ENCODE measurements at regions not wholly inside any gene's neighbourhood (a gene's known extent, or its start where the extent isn't known, plus 50 kb on each side); places are given as distances from the start of the nearest gene placed in this dataset.
"Not testable (repeated sequence)": the region's sequence is repeated elsewhere in the genome, so short reads cannot be mapped to it uniquely, and the experiment has no call there.

- no peak overlapping the region for H3K27ac Mint-ChIP-seq
- H3K36me3 Mint-ChIP-seq: no peaks in the 10 kb centered on the region
- no peak for ATAC-seq
- H3K27me3 Mint-ChIP-seq: no peaks in the 10 kb centered on the region
- H3K4me1 Mint-ChIP-seq: no peaks in the 10 kb centered on the region
- H3K9me3 Mint-ChIP-seq: peaks cover 3% of the 10 kb centered on the region
- H3K4me3 Mint-ChIP-seq: no peak overlapping the region
These were observed 1179.7 kb downstream of the DSC3 start for GRCh38 chr18:29862824-29863223.

GRCh38 chr18:29855637-29856036, 1186.9 kb downstream of the DSC3 start:
- Mint-ChIP-seq H3K4me1 (no peaks in the 10 kb centered on the region), H3K27ac (no peak overlapping the region), H3K36me3 (no peaks in the 10 kb centered on the region), H3K27me3 (no peaks in the 10 kb centered on the region), H3K9me3 (peaks cover 5% of the 10 kb centered on the region), H3K4me3 (no peak overlapping the region)
- no peak for ATAC-seq

- Mint-ChIP-seq H3K36me3 (no peaks in the 10 kb centered on the region), H3K4me1 (no peaks in the 10 kb centered on the region), H3K27ac (no peak overlapping the region), H3K4me3 (no peak overlapping the region), H3K27me3 (no peaks in the 10 kb centered on the region), H3K9me3 (peaks cover 3% of the 10 kb centered on the region)
- no peak for ATAC-seq
These were observed 1189.4 kb downstream of the DSC3 start for GRCh38 chr18:29853126-29853525.

DNA sequence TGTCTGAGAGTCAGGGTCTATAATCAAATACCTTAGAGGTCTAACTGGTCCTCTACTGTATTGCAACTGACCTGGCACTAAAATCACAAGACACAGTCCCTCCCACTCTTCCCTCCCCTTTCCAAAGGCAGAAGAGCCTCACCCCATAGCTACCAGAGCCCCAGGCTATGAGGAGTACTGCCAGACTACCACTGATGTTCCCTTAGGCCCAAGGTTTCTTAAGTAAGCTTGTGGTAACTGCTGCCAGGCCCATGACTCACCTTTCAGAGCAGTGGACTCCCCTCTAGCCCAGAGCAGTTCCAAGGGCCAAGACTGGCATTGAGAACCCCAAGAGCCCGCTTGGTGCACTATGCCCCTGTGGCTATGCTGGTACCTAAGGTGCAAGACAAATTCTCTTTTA, 1193.4 kb downstream of the DSC3 start:
- no peaks in the 10 kb centered on the region for H3K27me3 Mint-ChIP-seq

GRCh38 chr18:29841631-29842030, 1200.9 kb downstream of the DSC3 start:
- H3K4me3 Mint-ChIP-seq: no peak overlapping the region
- no peaks in the 10 kb centered on the region for H3K27me3 Mint-ChIP-seq
- H3K4me1 Mint-ChIP-seq: no peaks in the 10 kb centered on the region
- H3K36me3 Mint-ChIP-seq: no peaks in the 10 kb centered on the region
- H3K27ac Mint-ChIP-seq: no peak overlapping the region
- ATAC-seq: no peak
- H3K9me3 Mint-ChIP-seq: peaks cover 8% of the 10 kb centered on the region

More for the DNA sequence above, 1193.4 kb downstream of the DSC3 start:
- H3K4me3 Mint-ChIP-seq: no peak overlapping the region
- ATAC-seq: peak; percentile 43
- no peaks in the 10 kb centered on the region for H3K9me3 Mint-ChIP-seq
- H3K36me3 Mint-ChIP-seq: no peaks in the 10 kb centered on the region
- no peaks in the 10 kb centered on the region for H3K4me1 Mint-ChIP-seq
- H3K27ac Mint-ChIP-seq: no peak overlapping the region

DNA sequence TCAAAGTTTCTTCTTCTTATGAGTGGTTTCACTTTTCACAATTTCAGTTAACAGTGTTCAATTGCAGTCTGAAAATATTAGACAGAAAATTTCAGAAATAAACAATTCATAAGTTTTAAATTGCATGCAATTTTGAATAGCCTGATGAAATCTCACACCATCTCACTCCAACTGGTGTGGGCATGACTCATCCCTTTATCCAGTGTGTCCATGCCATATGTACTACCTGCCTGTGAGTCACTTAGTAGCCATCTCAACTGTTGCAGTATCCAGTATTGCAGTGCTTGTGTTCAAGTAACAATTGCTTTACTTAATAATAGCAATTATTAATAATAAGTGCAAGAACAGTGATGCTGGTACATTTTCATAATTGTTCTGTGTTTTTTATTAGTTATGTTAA, 1202.5 kb downstream of the DSC3 start:
- no peak for ATAC-seq
- Mint-ChIP-seq H3K9me3 (peaks cover 8% of the 10 kb centered on the region), H3K4me3 (no peak overlapping the region), H3K36me3 (no peaks in the 10 kb centered on the region), H3K4me1 (no peaks in the 10 kb centered on the region), H3K27ac (no peak overlapping the region), H3K27me3 (no peaks in the 10 kb centered on the region)

DNA sequence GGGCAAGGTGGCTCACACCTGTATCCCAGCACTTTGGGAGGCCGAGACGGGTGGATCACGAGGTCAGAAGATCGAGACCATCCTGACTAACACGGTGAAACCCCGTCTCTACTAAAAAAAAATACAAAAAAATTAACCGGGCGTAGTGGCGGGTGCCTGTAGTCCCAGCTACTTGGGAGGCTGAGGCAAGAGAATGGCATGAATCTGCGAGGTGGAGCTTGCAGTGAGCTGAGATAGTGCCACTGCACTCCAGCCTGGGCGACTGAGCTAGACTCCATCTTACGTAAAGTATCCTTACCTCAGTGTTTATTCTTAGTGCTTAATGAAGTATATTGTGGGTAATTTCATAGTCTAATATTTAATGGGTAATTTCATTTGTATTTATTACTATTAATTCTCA, 1203.6 kb downstream of the DSC3 start:
- ATAC-seq, H3K4me3 Mint-ChIP-seq, H3K36me3 Mint-ChIP-seq, H3K27ac Mint-ChIP-seq, H3K4me1 Mint-ChIP-seq, H3K27me3 Mint-ChIP-seq, H3K9me3 Mint-ChIP-seq: not testable (repeated sequence)

- H3K4me3 Mint-ChIP-seq: no peak overlapping the region
- no peak for ATAC-seq
- no peaks in the 10 kb centered on the region for H3K27me3 Mint-ChIP-seq
- no peaks in the 10 kb centered on the region for H3K4me1 Mint-ChIP-seq
- peaks cover 8% of the 10 kb centered on the region for H3K9me3 Mint-ChIP-seq
- H3K27ac Mint-ChIP-seq: no peak overlapping the region
- H3K36me3 Mint-ChIP-seq: no peaks in the 10 kb centered on the region
These were observed 1204.0 kb downstream of the DSC3 start for GRCh38 chr18:29838556-29838955.

DNA sequence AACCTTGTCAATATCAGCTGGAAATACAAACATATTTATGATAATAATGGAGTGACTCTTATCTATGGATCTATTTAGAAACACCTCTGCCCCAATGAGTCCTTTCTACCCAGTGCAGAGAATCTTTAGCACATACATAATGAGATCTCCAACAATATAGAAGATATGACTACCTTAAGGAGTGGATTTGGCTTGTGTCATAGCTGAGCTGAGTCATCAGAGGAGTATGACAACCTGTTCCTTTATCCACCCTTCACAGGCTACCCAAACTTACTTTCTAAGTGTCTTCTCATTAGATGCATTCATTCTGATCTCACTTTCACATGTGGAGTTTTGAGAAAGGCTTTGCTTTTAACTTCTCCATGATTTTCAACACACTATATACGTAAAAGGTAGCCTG, 1218.9 kb downstream of the DSC3 start:
- no peak overlapping the region for H3K27ac Mint-ChIP-seq
- no peak for ATAC-seq
- H3K36me3 Mint-ChIP-seq: no peaks in the 10 kb centered on the region
- no peaks in the 10 kb centered on the region for H3K4me1 Mint-ChIP-seq
- no peak overlapping the region for H3K4me3 Mint-ChIP-seq
- H3K27me3 Mint-ChIP-seq: no peaks in the 10 kb centered on the region
- H3K9me3 Mint-ChIP-seq: peaks cover 9% of the 10 kb centered on the region

DNA sequence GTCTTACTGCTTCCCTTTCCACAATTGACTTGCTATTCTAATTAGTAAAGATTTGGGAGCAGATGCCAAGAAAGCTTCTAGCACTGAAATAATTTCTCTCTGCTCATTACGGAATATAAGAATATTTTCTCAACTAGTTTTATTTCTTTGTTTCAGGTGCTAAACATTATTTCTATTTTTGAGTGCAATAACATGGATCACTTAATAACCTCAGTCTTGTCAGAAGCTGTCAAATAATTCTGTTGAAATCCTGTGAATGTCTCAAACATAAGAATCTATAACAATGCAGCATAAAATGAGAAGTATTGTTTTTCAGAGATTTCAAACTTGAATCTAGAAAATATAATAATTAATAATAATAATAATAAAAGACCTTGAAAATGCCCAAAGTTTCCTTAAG, 1221.0 kb downstream of the DSC3 start:
- H3K27me3 Mint-ChIP-seq: no peaks in the 10 kb centered on the region
- peaks cover 12% of the 10 kb centered on the region for H3K9me3 Mint-ChIP-seq
- no peak overlapping the region for H3K4me3 Mint-ChIP-seq

GRCh38 chr18:29811519-29811918, 1231.0 kb downstream of the DSC3 start:
- H3K27ac Mint-ChIP-seq: no peak overlapping the region
- ATAC-seq: no peak
- no peak overlapping the region for H3K4me3 Mint-ChIP-seq
- H3K36me3 Mint-ChIP-seq: no peaks in the 10 kb centered on the region
- H3K27me3 Mint-ChIP-seq: no peaks in the 10 kb centered on the region
- H3K4me1 Mint-ChIP-seq: no peaks in the 10 kb centered on the region
- peaks cover 7% of the 10 kb centered on the region for H3K9me3 Mint-ChIP-seq

More for the DNA sequence above, 1221.0 kb downstream of the DSC3 start:
- Mint-ChIP-seq H3K36me3 (no peaks in the 10 kb centered on the region), H3K4me1 (no peaks in the 10 kb centered on the region), H3K27ac (no peak overlapping the region)
- no peak for ATAC-seq

DNA sequence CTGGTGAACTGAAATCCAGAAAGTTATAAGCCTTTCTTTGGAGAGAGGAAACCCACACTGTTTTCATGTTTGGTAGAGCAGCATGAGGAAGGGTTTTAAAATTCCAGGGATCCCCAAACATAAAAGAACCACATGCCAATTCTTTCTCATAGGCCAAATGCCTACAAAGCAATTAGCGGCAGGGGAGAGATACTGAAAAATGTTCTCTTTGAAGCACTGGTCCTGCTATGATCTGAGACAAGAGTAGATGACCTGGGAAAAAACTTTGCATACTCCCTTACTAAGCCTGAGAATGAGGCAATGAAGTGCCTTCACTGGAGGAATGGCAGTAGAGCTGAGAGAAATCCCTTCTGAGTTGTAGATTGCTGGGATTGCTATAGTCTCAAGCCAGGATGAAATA, 1261.7 kb downstream of the DSC3 start:
- ATAC-seq: no peak
- Mint-ChIP-seq H3K4me3 (no peak overlapping the region), H3K27ac (no peak overlapping the region), H3K4me1 (no peaks in the 10 kb centered on the region), H3K9me3 (peaks cover 3% of the 10 kb centered on the region), H3K36me3 (no peaks in the 10 kb centered on the region), H3K27me3 (no peaks in the 10 kb centered on the region)

GRCh38 chr18:29779096-29779495, 1263.4 kb downstream of the DSC3 start:
- no peak overlapping the region for H3K4me3 Mint-ChIP-seq
- peaks cover 3% of the 10 kb centered on the region for H3K9me3 Mint-ChIP-seq
- no peak for ATAC-seq
- H3K4me1 Mint-ChIP-seq: no peaks in the 10 kb centered on the region
- no peaks in the 10 kb centered on the region for H3K36me3 Mint-ChIP-seq
- no peak overlapping the region for H3K27ac Mint-ChIP-seq
- H3K27me3 Mint-ChIP-seq: no peaks in the 10 kb centered on the region

GRCh38 chr18:29753379-29753778, 1289.2 kb downstream of the DSC3 start:
- H3K36me3 Mint-ChIP-seq: no peaks in the 10 kb centered on the region
- no peak overlapping the region for H3K4me3 Mint-ChIP-seq
- no peaks in the 10 kb centered on the region for H3K4me1 Mint-ChIP-seq
- no peak overlapping the region for H3K27ac Mint-ChIP-seq
- ATAC-seq: no peak
- H3K9me3 Mint-ChIP-seq: peaks cover 11% of the 10 kb centered on the region
- no peaks in the 10 kb centered on the region for H3K27me3 Mint-ChIP-seq

DNA sequence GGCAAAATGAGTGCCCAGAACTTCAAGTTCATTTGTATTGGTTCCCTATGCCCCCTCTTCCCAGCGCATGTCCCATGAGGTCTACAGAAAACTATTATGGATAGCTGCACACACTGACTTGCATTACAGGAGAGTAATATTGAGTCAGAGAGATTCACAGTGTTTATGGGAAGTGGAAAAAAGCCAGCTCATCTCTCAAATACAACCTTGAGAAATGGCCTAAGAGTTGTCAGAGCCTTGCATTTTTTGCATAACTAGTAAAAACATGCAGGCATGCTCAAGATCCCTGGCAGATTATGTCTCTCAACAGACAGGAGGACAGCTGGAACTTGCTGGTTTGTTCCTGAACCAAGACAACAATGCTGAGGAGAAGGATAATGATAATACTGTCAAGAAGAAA, 1292.8 kb downstream of the DSC3 start:
- no peak overlapping the region for H3K27ac Mint-ChIP-seq
- peaks cover 16% of the 10 kb centered on the region for H3K9me3 Mint-ChIP-seq
- H3K27me3 Mint-ChIP-seq: no peaks in the 10 kb centered on the region
- H3K4me3 Mint-ChIP-seq: no peak overlapping the region
- no peak for ATAC-seq
- no peaks in the 10 kb centered on the region for H3K4me1 Mint-ChIP-seq
- no peaks in the 10 kb centered on the region for H3K36me3 Mint-ChIP-seq

GRCh38 chr18:29741461-29741860, 1301.1 kb downstream of the DSC3 start:
- Mint-ChIP-seq H3K4me1 (no peaks in the 10 kb centered on the region), H3K9me3 (peaks cover 5% of the 10 kb centered on the region), H3K27me3 (no peaks in the 10 kb centered on the region), H3K36me3 (no peaks in the 10 kb centered on the region), H3K4me3 (no peak overlapping the region), H3K27ac (no peak overlapping the region)
- ATAC-seq: no peak

DNA sequence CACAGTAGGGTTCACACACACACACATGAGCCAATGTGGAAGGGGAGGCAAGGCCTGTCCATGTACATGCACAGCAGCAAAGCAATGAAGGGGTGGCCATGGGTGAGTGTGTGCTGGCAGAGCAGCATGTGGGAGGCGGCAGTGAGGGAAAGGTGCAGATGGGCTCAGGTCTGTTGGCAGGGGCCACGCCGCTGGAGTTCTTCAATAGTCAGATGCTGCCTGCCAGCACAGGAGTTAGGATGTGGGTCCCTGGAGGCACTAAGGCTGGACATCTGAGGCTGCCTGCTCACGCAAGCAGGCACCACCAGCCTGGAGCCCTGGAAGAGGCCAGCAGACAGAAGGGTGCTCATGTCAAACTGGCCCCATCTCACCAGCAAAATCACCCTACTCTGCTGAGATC, 1304.9 kb downstream of the DSC3 start:
- Mint-ChIP-seq H3K4me1 (no peaks in the 10 kb centered on the region), H3K36me3 (no peaks in the 10 kb centered on the region), H3K27ac (no peak overlapping the region), H3K9me3 (peaks cover 5% of the 10 kb centered on the region), H3K4me3 (no peak overlapping the region), H3K27me3 (no peaks in the 10 kb centered on the region)
- peak; percentile 8 for ATAC-seq
